Activated naive CD8-positive, alpha-beta T cell treated with anti-CD3 and anti-CD28 coated beads, Interleukin-2, amount 50 U/mL, for 24 hours (primary cell): ENCODE measurements at regions not wholly inside any gene's neighbourhood (a gene's known extent, or its start where the extent isn't known, plus 50 kb on each side); places are given as distances from the start of the nearest gene placed in this dataset.

Source experiments
- ATAC-seq: fragments of 150-1000 bp; cut with Tn5 transposase; one replicate; pipeline ENCODE4 v1.10.0; 2021
- DNase-seq: peaks from one replicate; pipeline ENCODE4 v3.0.0; 2021
- H3K27ac Mint-ChIP-seq: one replicate; pipeline ENCODE4 v1.8.0; 2021; ENCODE audit warnings: mild to moderate bottlenecking, mixed read lengths
- H3K27me3 Mint-ChIP-seq: one replicate; pipeline ENCODE4 v1.8.0; 2021; ENCODE audit warnings: mixed read lengths
- H3K36me3 Mint-ChIP-seq: one replicate; pipeline ENCODE4 v1.8.0; 2021; ENCODE audit warnings: low read depth, mixed read lengths
- H3K4me1 Mint-ChIP-seq: one replicate; pipeline ENCODE4 v1.8.0; 2021; ENCODE audit warnings: mixed read lengths
- H3K4me3 Mint-ChIP-seq: one replicate; pipeline ENCODE4 v1.8.0; 2021; ENCODE audit warnings: mild to moderate bottlenecking, moderate library complexity, mixed read lengths
- H3K9me3 Mint-ChIP-seq: one replicate; pipeline ENCODE4 v1.8.0; 2021; ENCODE audit warnings: mixed read lengths

DNA sequence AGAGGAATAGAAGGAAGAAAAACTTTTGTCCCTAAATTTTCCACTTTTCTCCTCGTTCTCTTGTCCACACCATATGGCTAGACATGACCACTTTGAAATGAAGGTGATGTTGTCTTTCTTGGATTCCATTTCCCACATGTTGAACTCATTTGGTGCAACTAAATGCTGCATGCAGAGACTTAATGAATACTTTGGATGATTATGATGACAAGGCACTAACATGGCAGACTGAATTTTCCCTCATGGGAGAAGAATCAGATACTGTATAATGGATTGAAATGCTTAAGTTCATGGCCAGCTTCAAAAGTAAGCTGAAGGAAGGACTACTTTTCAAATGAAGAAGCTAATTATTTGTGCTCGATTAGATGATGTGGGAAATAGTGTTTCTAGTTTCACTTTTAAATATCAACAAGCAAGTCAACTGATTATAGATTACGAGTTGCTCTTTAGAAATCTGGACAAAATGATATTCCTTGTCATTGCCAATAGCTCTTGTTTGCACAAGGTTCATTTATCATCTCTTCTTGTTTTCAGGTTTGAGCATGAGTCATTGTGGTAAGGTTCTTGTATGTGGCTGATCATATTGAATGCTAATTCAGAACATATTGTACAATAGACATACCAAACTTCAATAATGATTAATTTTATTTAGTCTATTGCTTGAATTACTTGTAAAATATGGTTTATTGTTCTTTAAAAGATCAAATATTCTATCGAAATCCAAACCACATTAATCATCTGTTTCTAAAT lies 501.3 kb upstream of the FTMT start:
- H3K4me3 Mint-ChIP-seq, result no peak overlapping the region
- H3K9me3 Mint-ChIP-seq, result peaks cover 8% of the 10 kb centered on the region
- no peak for ATAC-seq
- H3K36me3 Mint-ChIP-seq, result no peaks in the 10 kb centered on the region
- H3K27me3 Mint-ChIP-seq, result no peaks in the 10 kb centered on the region
- H3K27ac Mint-ChIP-seq, result no peak overlapping the region
- no peaks in the 10 kb centered on the region for H3K4me1 Mint-ChIP-seq
- DNase-seq, result no peak

DNA sequence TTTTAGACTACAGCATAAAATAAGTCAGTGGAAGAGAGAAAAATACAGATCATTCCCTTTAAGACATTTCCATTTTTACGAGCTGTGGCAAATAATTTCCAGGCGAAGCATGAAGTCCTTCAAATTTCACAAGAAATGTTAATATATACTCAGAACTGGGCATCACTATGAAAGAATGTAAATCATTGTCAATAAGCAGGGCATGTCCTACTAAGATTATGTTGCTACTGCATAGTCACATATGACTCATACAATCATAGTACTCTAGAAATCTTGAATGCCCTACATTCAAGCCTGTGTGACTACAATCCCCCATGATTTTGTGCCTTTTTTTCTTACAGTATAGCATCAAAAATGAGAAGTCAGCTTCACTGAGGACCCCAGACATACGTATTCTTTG lies 485.2 kb upstream of the FTMT start:
- ATAC-seq, result no peak
- Mint-ChIP-seq H3K36me3 (no peaks in the 10 kb centered on the region), H3K4me3 (no peak overlapping the region), H3K27me3 (no peaks in the 10 kb centered on the region), H3K27ac (no peak overlapping the region), H3K4me1 (no peaks in the 10 kb centered on the region), H3K9me3 (no peaks in the 10 kb centered on the region)
- no peak for DNase-seq

DNA sequence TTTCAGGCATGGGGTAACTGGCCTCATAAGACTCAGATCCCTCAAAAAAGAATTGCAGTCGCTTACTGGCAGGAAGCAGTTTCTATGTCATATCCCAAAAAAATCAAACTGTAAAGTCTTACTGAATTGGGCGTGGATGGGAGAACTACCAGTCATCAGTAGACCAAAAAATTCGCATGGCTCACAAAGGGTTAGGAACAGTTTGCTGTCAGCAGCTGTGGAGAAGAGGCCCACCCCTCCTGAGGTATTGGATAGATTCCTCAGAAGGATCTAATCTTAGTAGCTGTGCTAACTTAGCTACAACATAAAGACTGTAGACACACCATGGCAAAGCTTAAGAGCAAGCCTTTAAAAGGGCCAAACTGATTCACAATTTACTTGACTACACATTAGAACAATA lies 478.3 kb upstream of the FTMT start:
- no peaks in the 10 kb centered on the region for H3K27me3 Mint-ChIP-seq

DNA sequence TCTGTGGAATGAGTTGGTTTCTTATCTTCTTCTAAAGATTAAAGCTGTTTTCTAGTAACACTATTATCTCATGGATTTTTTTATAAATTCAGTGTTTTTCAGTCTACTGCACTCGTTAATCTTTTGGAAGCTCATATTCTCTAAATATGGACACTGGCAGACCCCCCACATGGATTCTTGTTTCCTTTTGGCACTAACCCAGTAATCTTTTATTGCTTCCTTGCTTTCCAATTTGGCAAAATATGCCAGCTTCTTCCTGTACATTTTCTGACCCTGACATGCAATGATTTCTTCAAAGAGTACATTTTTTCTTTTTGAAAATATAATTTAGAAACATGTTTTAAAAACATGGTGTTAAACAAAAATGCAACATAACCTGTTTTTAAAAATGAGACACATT lies 474.2 kb upstream of the FTMT start:
- ATAC-seq, result no peak
- Mint-ChIP-seq H3K27me3 (no peaks in the 10 kb centered on the region), H3K27ac (no peak overlapping the region), H3K36me3 (no peaks in the 10 kb centered on the region), H3K4me1 (no peaks in the 10 kb centered on the region), H3K9me3 (peaks cover 7% of the 10 kb centered on the region), H3K4me3 (no peak overlapping the region)
- no peak for DNase-seq

More for the DNA sequence above, 478.3 kb upstream of the FTMT start:
- Mint-ChIP-seq H3K27ac (no peak overlapping the region), H3K4me3 (no peak overlapping the region), H3K36me3 (no peaks in the 10 kb centered on the region), H3K9me3 (peaks cover 10% of the 10 kb centered on the region), H3K4me1 (no peaks in the 10 kb centered on the region)
- DNase-seq (no peak), ATAC-seq (no peak)

DNA sequence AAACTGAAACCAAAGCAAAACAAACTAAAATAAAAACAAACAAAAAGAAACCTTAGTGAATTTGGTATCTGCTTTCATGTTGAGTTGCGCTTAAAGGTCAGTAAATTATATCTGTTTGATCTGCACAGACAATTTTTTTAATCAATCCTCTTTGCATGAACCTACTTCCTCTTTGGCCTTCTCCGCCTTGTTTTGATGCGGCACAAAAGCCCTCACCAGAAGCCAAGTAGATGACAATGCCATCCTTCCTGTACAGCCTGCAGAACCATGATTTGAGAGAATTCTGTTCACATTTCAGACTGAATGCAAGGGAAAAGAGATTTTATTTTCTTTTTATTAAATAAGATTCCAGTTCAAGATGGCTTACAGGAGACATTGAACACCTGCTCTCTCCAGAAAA lies 473.6 kb upstream of the FTMT start:
- peaks cover under 1% of the 10 kb centered on the region for H3K9me3 Mint-ChIP-seq
- ATAC-seq, result no peak
- H3K27ac Mint-ChIP-seq, result no peak overlapping the region
- H3K4me1 Mint-ChIP-seq, result no peaks in the 10 kb centered on the region
- DNase-seq, result no peak
- H3K4me3 Mint-ChIP-seq, result no peak overlapping the region
- H3K27me3 Mint-ChIP-seq, result no peaks in the 10 kb centered on the region
- H3K36me3 Mint-ChIP-seq, result no peaks in the 10 kb centered on the region

DNA sequence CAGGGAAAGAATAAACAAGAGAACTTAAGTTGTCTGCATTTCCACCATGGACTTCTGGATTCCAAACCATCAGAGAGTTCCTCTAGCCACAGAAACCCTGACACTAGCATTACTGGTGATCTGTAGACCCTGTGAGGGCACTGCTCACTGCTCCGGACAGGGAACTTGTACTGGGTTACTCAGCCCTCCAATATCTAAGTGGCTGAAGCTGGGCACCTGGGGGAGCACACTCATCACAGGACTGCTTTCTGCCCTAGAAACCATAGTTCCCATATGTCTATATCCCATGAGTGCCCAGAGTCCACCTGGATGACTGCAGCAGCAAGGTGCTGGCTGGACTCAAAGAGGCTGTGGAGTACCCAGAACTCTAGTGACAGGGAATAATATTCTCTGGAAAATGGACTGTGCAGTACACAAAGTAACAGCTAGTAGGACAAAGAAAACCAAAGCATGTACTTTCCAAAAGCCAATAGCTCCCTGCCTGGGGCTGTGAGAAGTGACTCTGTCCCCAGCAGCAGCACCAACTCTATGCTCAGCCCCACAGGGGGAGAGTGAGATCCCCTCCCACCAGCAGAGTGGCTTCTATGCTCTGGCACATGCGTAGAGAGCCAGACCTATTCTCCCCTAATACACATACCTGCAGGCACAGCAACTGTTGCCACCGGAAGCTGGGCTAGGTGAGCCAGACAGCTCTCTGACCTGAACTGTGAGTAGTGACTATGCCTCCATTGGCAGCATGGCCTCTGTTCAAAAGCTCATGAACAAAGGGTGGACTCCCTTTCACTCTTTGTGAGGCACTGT lies 472.9 kb upstream of the FTMT start:
- Mint-ChIP-seq H3K9me3 (no peaks in the 10 kb centered on the region), H3K4me3 (no peak overlapping the region), H3K36me3 (no peaks in the 10 kb centered on the region), H3K4me1 (no peaks in the 10 kb centered on the region), H3K27ac (no peak overlapping the region), H3K27me3 (no peaks in the 10 kb centered on the region)
- ATAC-seq, result no peak
- DNase-seq, result no peak

DNA sequence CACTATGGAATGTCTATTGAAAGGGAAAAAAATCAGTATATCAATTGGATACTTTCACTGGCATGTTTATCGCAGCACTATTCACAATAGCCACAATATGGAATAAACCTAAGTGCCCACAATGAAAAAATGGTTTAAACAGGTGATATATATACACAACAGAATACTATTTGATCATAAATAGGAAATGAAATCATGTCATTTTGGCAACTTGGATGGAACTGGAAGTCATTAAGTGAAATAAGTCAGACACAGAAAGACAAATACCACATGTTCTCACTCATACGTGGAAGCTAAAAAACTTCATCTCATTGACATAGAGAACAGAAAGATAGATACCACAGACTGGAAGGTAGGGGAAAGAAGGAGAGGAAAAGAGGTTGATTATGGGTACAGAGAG lies 471.6 kb upstream of the FTMT start:
- ATAC-seq (no peak), DNase-seq (no peak)
- no peaks in the 10 kb centered on the region for H3K9me3 Mint-ChIP-seq
- H3K4me3 Mint-ChIP-seq, result no peak overlapping the region
- no peak overlapping the region for H3K27ac Mint-ChIP-seq
- no peaks in the 10 kb centered on the region for H3K4me1 Mint-ChIP-seq
- no peaks in the 10 kb centered on the region for H3K36me3 Mint-ChIP-seq
- H3K27me3 Mint-ChIP-seq, result no peaks in the 10 kb centered on the region

DNA sequence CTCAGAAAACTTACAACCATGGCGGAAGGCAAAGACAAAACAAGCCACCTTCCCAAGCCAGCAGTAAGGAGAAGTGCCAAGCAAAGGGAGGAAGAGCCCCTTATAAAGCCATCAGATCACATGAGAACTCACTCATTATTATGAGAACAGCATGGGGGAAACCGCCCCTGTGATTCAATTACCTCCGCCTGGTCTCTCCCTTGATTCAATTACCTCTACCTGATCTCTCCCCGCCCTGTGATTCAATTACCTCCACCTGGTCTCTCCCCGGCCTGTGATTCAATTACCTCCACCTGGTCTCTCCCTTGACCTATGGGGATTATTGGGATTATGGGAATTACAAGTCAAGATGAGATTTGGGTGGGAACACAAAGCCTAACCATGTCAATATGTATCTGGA lies 467.3 kb upstream of the FTMT start:
- DNase-seq, result no peak
- H3K36me3 Mint-ChIP-seq, result no peaks in the 10 kb centered on the region
- no peak overlapping the region for H3K4me3 Mint-ChIP-seq
- H3K27me3 Mint-ChIP-seq, result no peaks in the 10 kb centered on the region
- no peak overlapping the region for H3K27ac Mint-ChIP-seq
- no peaks in the 10 kb centered on the region for H3K4me1 Mint-ChIP-seq
- ATAC-seq, result no peak
- peaks cover 4% of the 10 kb centered on the region for H3K9me3 Mint-ChIP-seq

DNA sequence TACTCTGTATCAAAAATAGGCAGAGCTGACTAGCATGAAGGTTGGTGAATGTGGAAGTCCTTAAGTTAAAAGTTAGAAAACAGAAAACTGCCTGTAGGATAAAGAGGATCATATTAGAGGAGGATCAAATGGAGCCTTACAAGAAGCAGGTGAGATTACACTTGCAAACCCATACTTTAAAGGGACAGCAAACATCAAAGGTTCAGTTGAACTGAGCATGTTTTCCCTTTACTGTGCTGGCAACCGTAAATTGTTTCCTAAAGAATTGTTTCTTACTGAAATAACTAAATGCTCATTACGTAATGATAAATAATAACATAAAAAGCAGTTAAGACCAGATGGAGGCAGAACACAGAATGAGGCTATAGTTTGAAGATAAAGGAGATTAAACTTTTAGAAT lies 465.3 kb upstream of the FTMT start:
- Mint-ChIP-seq H3K27ac (no peak overlapping the region), H3K27me3 (no peaks in the 10 kb centered on the region), H3K9me3 (peaks cover 4% of the 10 kb centered on the region), H3K36me3 (no peaks in the 10 kb centered on the region), H3K4me1 (no peaks in the 10 kb centered on the region), H3K4me3 (no peak overlapping the region)
- no peak for ATAC-seq
- no peak for DNase-seq

DNA sequence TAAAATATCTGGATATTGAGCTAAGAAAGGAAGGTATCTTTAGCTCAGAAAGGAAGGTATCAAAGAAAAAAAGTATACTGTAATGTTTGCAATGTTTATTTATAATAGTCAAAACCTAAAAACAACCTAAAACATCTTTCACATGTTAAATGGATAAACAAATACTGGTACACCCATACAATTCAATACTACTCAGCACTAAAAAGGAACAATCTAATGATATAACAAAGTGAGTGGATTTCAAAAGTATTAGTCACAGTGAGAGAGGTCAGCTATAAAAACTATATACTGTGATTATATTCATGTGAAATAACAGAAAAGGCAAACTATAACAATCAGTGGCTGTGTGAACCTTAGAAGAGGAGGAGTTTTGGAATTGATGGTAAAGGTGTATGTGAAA lies 455.0 kb upstream of the FTMT start:
- H3K4me3 Mint-ChIP-seq, result no peak overlapping the region
- peaks cover under 1% of the 10 kb centered on the region for H3K9me3 Mint-ChIP-seq
- H3K4me1 Mint-ChIP-seq, result no peaks in the 10 kb centered on the region
- no peak overlapping the region for H3K27ac Mint-ChIP-seq
- ATAC-seq, result no peak
- no peaks in the 10 kb centered on the region for H3K27me3 Mint-ChIP-seq
- H3K36me3 Mint-ChIP-seq, result no peaks in the 10 kb centered on the region
- no peak for DNase-seq

DNA sequence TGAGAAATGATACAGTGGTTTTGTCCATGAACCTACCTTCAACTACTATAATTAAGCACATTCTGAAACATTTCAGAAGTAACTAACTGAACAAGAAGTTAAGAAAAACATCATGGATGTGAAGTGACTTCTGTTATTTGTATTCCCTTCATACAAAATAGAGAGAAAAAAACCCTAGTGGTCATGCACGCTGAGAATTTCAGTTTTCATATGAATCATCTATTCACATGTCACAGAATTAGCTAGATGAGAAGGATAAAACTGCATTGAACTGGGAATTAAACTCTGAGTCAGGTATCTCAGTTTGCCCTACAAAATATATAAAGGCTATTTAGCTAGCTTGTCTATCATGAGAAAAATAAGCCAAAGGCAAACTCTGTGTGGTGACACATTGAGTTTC lies 451.8 kb upstream of the FTMT start:
- no peak overlapping the region for H3K27ac Mint-ChIP-seq
- no peaks in the 10 kb centered on the region for H3K4me1 Mint-ChIP-seq
- peaks cover 13% of the 10 kb centered on the region for H3K9me3 Mint-ChIP-seq
- ATAC-seq (no peak), DNase-seq (no peak)
- H3K4me3 Mint-ChIP-seq, result no peak overlapping the region
- H3K27me3 Mint-ChIP-seq, result no peaks in the 10 kb centered on the region
- H3K36me3 Mint-ChIP-seq, result no peaks in the 10 kb centered on the region

DNA sequence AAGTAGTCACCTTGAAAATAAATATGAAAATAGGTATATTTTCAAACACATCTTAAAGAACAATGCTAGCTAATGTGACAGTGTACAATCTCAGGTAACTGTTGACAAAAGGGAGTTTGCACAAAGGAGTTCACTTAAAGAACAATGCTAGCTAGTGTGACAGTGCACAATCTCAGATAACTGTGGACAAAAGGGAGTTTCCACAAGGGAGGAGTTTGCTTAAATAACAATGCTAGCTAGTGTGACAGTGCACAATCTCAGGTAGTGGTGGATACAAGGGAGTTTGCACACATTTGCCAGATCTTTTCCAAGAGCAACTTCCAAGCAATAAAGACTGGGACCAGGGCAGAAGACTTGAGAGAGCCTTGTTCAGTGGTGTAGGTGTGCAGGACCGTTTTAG lies 442.9 kb upstream of the FTMT start:
- H3K27ac Mint-ChIP-seq, result no peak overlapping the region
- H3K4me1 Mint-ChIP-seq, result no peaks in the 10 kb centered on the region
- peaks cover 10% of the 10 kb centered on the region for H3K9me3 Mint-ChIP-seq
- ATAC-seq, result no peak
- no peaks in the 10 kb centered on the region for H3K36me3 Mint-ChIP-seq
- no peaks in the 10 kb centered on the region for H3K27me3 Mint-ChIP-seq
- DNase-seq, result no peak
- no peak overlapping the region for H3K4me3 Mint-ChIP-seq

DNA sequence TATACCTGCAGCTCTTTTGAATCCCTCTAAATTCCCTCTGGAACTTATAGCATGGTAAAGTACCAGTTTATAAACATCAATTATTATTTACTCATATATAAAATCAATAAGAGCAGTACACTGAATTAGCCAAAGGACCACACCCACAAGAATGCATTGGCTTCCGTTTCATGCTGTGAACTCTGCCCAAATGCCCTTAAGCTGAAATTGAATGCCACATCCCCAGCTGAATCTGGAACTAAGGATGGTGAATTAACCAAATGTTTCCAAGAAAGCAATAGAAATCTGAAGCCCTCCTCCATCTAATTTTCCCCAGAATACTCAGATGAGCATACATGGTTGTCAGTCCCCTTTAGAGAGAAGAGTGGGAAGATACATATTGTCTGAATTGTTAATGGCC lies 436.4 kb upstream of the FTMT start:
- ATAC-seq (no peak), DNase-seq (no peak)
- no peaks in the 10 kb centered on the region for H3K27me3 Mint-ChIP-seq
- no peaks in the 10 kb centered on the region for H3K36me3 Mint-ChIP-seq
- peaks cover 22% of the 10 kb centered on the region for H3K9me3 Mint-ChIP-seq
- H3K4me1 Mint-ChIP-seq, result no peaks in the 10 kb centered on the region
- no peak overlapping the region for H3K4me3 Mint-ChIP-seq
- H3K27ac Mint-ChIP-seq, result no peak overlapping the region

DNA sequence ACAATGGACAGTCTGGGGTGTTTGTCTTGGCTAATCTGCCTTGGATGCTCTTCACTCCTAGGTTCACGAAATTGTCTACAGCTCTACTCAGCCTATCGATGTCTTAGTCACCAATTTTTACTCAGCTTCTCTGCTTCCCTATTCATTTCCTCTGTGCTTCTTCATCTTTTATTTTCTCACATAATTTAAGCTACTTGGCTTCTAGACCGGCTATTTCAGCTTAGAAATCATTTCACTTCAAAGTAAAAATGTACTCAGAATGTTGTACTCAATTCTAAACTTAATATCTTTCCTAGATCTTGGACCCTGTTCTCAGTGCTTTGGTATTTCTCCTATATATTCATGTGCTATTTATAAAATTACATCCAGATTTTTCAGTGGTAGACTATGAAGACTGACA lies 430.0 kb upstream of the FTMT start:
- peaks cover 20% of the 10 kb centered on the region for H3K9me3 Mint-ChIP-seq
- no peak for DNase-seq
- no peak overlapping the region for H3K27ac Mint-ChIP-seq
- no peaks in the 10 kb centered on the region for H3K4me1 Mint-ChIP-seq
- H3K27me3 Mint-ChIP-seq, result no peaks in the 10 kb centered on the region
- no peaks in the 10 kb centered on the region for H3K36me3 Mint-ChIP-seq
- no peak overlapping the region for H3K4me3 Mint-ChIP-seq
- ATAC-seq, result no peak

DNA sequence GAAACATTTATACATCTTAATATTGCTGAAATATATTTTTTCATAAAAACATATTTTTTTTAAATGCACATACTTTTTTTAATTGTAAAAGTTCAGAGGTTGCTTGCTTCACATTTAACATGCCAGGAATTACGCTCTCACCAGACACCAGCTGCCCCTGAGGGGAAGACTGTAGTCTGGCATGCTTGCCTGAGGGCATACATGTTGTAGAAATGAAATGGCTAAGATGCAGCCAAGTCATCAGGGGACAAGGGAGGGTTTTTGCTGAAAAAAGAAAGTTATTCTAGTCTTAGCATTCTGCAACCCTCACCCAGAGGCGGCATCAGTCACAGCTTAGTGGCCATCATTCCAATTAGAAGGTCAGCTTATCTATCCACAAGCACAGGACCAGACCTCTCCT lies 426.7 kb upstream of the FTMT start:
- Mint-ChIP-seq H3K36me3 (no peaks in the 10 kb centered on the region), H3K9me3 (peaks cover 14% of the 10 kb centered on the region), H3K4me3 (no peak overlapping the region), H3K27ac (no peak overlapping the region), H3K4me1 (no peaks in the 10 kb centered on the region), H3K27me3 (no peaks in the 10 kb centered on the region)
- DNase-seq, result no peak
- no peak for ATAC-seq
